HG02763 (cell line): ENCODE measurements at regions not wholly inside any gene's neighbourhood (a gene's known extent, or its start where the extent isn't known, plus 50 kb on each side); places are given as distances from the start of the nearest gene placed in this dataset.
"Not testable (repeated sequence)": the region's sequence is repeated elsewhere in the genome, so short reads cannot be mapped to it uniquely, and the experiment has no call there.

Experiments used
- ATAC-seq: cut with Tn5 transposase; IDR thresholded peaks from one replicate; pipeline ENCODE4 v1.9.1; 2021; ENCODE audit warnings: mild to moderate bottlenecking, moderate library complexity; ENCODE audit not compliant: unreplicated experiment

GRCh38 chrX:42290608-42291007 is 367.3 kb upstream of the CASK start:
- no peak for ATAC-seq

GRCh38 chrX:42289492-42290385 is 366.4 kb upstream of the CASK start:
- no peak for ATAC-seq

- not testable (repeated sequence) for ATAC-seq
Observed at GRCh38 chrX:42285681-42286080, 362.3 kb upstream of the CASK start.

- no peak for ATAC-seq
Observed at GRCh38 chrX:42276982-42277690, 353.8 kb upstream of the CASK start.

GRCh38 chrX:42274151-42274550 is 350.8 kb upstream of the CASK start:
- ATAC-seq: no peak

- ATAC-seq: no peak
Observed at GRCh38 chrX:42273387-42273786, 350.0 kb upstream of the CASK start.

GRCh38 chrX:42269186-42269585 is 345.8 kb upstream of the CASK start:
- ATAC-seq: no peak

GRCh38 chrX:42260854-42261253 is 337.5 kb upstream of the CASK start:
- no peak for ATAC-seq

GRCh38 chrX:42248226-42248625 is 324.9 kb upstream of the CASK start:
- ATAC-seq: no peak

GRCh38 chrX:42247241-42247640 is 323.9 kb upstream of the CASK start:
- no peak for ATAC-seq

GRCh38 chrX:42246814-42247213 is 323.5 kb upstream of the CASK start:
- ATAC-seq: no peak

- ATAC-seq: no peak
Observed at GRCh38 chrX:42242004-42242403, 318.6 kb upstream of the CASK start.

GRCh38 chrX:42241421-42241820 is 318.1 kb upstream of the CASK start:
- no peak for ATAC-seq

- ATAC-seq: no peak
Observed at GRCh38 chrX:42237956-42238355, 314.6 kb upstream of the CASK start.

GRCh38 chrX:42229533-42229932 is 306.2 kb upstream of the CASK start:
- ATAC-seq: no peak

- ATAC-seq: no peak
Observed at GRCh38 chrX:42220666-42221065, 297.3 kb upstream of the CASK start.

- ATAC-seq: no peak
Observed at GRCh38 chrX:42220083-42220482, 296.7 kb upstream of the CASK start.

GRCh38 chrX:42219231-42219630 is 295.9 kb upstream of the CASK start:
- no peak for ATAC-seq

- ATAC-seq: no peak
Observed at GRCh38 chrX:42195506-42195905, 272.2 kb upstream of the CASK start.

GRCh38 chrX:42189576-42189975 is 266.2 kb upstream of the CASK start:
- no peak for ATAC-seq

- ATAC-seq: no peak
Observed at GRCh38 chrX:42188730-42189129, 265.4 kb upstream of the CASK start.

- no peak for ATAC-seq
Observed at GRCh38 chrX:42176789-42177188, 253.4 kb upstream of the CASK start.
